GM21717 (cell line): ENCODE measurements at regions not wholly inside any gene's neighbourhood (a gene's known extent, or its start where the extent isn't known, plus 50 kb on each side); places are given as distances from the start of the nearest gene placed in this dataset.

Experiments
- ATAC-seq: cut with Tn5 transposase; IDR thresholded peaks from one replicate; pipeline ENCODE4 v1.9.1; 2021; ENCODE audit warnings: mild to moderate bottlenecking, moderate library complexity; ENCODE audit not compliant: unreplicated experiment

DNA sequence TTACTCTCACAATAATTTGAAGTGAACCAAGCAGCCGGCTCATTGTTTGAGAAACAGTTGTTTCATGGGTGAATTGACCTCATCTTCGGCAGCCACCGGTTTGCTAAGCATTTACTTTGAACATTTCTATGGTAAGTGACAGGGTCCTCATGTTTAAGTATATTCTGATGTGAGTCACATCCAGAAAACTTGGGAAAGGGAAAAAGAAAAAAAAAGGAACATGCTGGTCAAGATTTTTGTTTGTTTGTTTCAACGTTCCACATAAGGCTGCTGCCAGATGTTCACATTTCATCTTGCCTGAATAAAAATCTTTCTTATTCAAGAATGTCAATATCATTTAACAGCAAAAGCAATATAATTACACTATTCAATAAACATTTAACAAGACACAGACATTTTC lies 55.0 kb upstream of the EXOC2 start:
- ATAC-seq = no peak

DNA sequence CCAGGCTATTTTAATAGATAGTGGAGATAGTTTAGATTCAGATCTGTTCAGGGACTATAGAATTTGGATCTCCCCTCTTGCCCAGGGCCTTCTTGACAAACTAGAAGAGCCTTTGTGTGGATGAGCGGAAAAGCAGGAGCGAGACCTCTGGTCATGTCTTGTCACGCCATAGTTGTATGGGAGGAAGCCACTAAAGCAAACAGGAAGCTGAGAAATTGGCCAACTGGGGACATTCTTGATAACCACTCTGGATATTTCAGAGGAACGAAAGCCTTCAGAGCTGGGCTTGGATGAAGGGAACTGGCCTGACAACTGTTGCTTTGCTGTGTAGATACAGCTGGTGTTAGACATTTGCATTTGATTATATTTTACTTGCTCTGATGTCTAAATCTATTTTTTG lies 54.1 kb upstream of the EXOC2 start:
- ATAC-seq = no peak

DNA sequence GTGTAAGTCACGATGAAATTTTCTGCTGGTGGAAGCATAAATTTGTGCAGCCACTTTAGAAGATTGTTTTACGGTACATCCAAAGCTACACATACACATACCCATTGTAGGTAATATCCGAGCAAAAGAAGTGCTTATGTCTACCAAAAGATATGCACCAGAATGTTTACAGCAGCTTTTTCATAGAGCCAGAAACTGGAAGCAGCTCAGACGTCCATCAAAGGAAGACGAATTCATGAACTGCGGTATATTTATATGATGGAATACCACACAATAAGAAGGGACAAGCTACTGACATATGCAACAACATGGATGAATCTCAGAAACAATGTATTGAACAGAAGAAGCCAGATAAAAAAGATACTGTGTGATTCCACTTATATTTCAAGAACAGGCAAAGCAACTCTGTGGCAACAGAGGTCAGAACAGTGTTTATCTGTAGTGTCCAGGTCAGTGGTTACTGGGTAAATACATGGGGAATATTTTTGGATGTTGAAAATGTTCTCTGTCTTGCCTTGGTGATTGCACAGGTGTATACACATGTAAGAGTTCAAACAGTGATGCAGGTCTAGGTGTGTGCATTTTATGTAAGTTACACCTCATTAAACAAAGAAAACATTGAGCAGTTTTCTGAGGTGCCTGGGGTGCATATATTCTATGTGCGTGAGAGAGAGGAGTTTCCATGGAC lies 51.9 kb upstream of the EXOC2 start:
- no peak for ATAC-seq

DNA sequence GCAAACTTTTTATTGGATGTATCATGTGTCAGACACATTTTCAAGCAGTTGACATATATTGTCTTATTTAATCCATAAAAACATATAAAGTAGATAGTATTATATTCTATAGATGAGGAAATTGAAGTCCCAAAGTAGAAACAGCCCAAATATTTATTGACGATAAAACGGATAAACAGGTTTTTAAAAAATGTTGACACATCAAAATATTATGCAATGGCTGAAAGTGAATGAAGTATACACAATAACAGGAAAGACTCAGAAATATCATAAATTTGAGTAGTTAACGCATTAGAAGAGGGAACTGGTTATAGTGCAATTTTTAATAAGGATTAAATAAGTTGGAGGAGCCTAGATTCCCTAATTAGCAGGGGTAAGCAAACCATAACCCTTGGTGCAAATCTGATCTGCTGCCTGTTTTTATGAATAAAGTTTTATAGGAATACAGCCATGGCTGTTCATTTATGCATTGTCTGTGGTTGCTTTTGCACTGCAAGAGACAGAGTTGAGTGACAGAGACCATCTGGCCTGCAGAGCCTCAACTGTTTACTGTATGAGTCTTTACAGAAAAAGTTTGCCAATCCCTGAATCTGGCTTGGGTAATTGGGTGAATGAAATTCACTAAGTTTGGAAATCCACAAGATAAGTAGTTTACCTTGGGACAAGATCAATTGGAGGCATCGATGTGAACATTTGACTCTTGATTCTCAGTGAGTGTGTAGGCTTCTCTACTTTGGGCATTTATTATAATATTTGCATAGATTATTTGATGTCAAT lies 50.6 kb upstream of the EXOC2 start:
- no peak for ATAC-seq
